Cardiac fibroblast (primary cell): ENCODE measurements at regions not wholly inside any gene's neighbourhood (a gene's known extent, or its start where the extent isn't known, plus 50 kb on each side); places are given as distances from the start of the nearest gene placed in this dataset.

Source experiments
- DNase-seq, 2 donors: peaks; one replicate each; pipeline versions ENCODE4 v3.0.0 to v3.0.0-alpha.2; 2010; ENCODE audit warnings: low read depth in 2 of 2
- H3K4me3 ChIP-seq, 2 donors: replicated peaks in 1 of 2; 1 replicate in 1 of 2; 2 replicates in 1 of 2; pipeline ENCODE4 v1.5.1; 2011; ENCODE audit warnings: low read depth in 2 of 2, low read length in 2 of 2, mild to moderate bottlenecking in 2 of 2, moderate library complexity in 1 of 2
- CTCF ChIP-seq: IDR thresholded peaks from one replicate; pipeline ENCODE4 v1.5.1; 2011; ENCODE audit warnings: low read depth, mild to moderate bottlenecking, low read length, inconsistent platforms

GRCh38 chr4:119722670-119723069, 94.1 kb upstream of the PDE5A start:
- DNase-seq = no peak
- TF ChIP-seq CTCF = no peak
- no peak overlapping the region for H3K4me3 ChIP-seq

- DNase-seq = no peak
- H3K4me3 ChIP-seq = no peak overlapping the region
- no peak for TF ChIP-seq CTCF
These were observed 93.3 kb upstream of the PDE5A start for GRCh38 chr4:119721878-119722277.

- no peak for DNase-seq
- no peak overlapping the region for H3K4me3 ChIP-seq
- no peak for TF ChIP-seq CTCF
These were observed 87.2 kb upstream of the PDE5A start for GRCh38 chr4:119715490-119716445.

GRCh38 chr4:119709418-119709817, 80.8 kb upstream of the PDE5A start:
- no peak for TF ChIP-seq CTCF
- no peak for DNase-seq
- H3K4me3 ChIP-seq = no peak overlapping the region

GRCh38 chr4:119707336-119707735, 78.7 kb upstream of the PDE5A start:
- DNase-seq = no peak
- no peak for TF ChIP-seq CTCF
- no peak overlapping the region for H3K4me3 ChIP-seq

- no peak for TF ChIP-seq CTCF
- DNase-seq = no peak
- H3K4me3 ChIP-seq = no peak overlapping the region
These were observed 78.2 kb upstream of the PDE5A start for GRCh38 chr4:119706804-119707203.
